GM21381 (cell line): ENCODE measurements at regions not wholly inside any gene's neighbourhood (a gene's known extent, or its start where the extent isn't known, plus 50 kb on each side); places are given as distances from the start of the nearest gene placed in this dataset.
"Not testable (repeated sequence)": the region's sequence is repeated elsewhere in the genome, so short reads cannot be mapped to it uniquely, and the experiment has no call there.

Experiments
- ATAC-seq: cut with Tn5 transposase; IDR thresholded peaks from one replicate; pipeline ENCODE4 v1.9.1; 2021; ENCODE audit warnings: mild to moderate bottlenecking, moderate library complexity; ENCODE audit not compliant: unreplicated experiment

DNA sequence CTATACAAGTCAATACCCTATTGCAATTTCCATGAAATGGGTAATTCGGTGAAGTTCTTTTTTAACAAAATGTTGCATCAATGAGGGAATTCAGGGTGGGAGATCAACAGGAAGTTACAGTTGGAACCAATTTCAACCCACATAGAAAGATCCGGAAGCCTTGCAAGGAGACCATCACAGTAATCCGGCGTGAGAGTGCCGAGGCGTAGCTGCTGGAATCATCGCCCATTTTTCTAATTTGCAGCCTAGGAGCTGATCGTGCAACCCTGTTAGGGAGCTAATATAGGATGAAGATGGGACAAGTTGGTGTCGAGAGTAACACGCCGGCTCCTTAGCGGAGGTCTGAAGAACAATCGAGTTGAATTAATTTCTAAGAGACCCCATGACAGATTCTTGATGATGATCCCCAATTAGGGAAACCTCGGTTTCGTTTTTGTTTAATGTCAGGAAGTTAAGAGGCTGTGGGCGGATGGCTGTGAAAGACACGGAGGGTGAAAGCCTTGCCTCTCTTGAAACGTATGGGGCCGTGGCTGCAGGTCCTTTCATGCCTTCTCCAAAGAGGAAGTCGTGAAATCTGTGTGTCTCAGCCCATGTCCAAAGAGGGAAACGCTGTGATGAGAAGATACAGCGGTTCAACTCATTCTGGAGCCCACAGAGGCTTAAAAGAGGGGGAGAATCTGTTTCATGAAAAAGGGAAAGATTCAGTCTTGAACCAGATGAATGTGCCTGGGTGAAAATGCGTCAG is 51.2 kb upstream of the CARD11 start:
- ATAC-seq = peak; percentile 61

DNA sequence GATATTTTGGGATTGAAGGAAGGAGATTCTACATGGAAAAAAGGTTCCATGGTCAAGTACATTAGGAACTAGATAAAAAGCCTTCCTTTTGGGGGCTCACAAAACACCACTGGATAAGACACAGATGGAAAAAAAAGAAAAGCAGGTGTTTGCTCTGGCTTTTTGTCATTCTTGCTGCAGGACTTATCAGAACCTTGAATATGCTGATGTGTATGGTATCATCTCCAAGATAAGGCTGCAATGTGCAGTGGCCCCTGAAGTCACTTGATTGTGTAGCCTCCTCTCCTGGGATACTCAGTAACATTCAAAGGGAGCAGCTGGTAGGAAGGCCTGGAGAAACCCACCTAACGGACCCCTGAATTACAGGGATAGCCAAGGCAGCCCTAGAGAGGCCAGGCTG is 54.1 kb upstream of the CARD11 start:
- no peak for ATAC-seq

DNA sequence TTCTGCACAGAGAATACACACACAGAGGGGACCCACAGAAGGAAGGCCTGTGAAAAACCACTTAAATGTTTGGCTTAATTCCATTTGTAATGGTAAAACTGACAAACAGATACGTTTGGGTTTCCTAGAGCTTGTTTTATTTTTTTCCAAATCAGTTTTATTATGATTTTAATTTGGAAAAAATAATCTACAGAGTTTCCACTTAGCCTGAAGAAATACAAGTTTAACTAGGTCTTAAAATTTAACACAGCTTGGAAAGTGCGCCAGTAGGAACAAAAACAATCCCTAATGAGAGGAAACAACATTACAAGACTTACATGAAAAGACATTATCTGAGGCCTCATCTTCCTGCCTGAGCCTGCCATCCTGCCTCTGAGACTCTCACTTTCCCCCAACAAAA is 58.5 kb upstream of the CARD11 start:
- no peak for ATAC-seq

DNA sequence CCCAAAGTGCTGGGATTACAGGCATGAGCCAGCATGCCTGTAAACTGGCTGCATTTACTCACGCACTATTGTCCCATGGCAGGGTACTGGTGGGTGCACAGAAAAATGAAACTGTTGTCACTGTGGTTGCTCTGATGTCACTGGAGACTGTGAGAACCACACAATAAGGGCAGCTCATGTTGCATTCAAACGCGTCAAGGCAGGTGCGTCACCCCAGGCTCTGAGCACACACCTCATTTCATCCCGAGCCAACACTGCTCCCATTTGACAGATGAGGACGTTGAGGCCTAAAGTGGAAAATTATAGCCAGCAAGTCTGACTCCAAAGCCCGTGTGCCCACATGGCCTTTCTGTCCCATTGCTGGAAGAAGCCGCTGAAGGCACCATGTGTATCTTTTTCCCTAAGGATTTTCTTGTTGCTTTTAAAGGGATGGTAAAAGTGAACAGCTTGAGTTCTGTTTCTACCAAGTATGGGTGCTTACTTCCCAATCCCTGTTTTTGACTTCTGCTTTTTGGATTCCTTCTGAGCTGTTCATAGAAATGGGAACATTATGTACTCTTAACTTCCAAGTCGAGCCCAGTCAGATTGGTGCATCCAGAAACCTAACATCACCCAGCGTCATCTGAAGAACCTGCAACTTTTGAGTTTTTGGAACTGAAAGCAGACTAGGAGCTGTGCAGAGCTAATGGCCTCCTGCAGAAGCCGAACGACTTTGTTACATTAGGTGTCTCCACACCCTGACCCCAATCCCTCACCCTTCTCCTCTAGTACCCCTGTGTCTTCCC is 60.1 kb upstream of the CARD11 start:
- no peak for ATAC-seq

DNA sequence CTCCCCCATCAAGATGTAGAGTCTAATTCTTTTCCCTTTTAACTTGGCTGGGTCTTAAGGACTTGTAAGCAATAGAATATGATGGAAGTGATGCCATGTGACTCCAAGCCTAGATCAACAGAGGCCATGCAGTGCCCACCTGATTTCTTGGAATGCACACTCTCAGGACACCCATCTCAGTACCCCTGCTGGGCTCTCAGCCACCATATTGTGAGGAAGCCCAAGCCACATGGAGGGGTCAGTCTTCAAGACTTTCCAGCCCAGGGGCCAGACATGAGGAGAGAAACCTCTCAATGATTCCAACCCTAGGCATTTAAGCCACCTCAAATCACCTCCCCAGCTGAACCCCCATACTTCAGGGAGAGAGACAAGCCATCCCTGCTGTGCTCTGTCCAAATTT is 62.2 kb upstream of the CARD11 start:
- no peak for ATAC-seq

DNA sequence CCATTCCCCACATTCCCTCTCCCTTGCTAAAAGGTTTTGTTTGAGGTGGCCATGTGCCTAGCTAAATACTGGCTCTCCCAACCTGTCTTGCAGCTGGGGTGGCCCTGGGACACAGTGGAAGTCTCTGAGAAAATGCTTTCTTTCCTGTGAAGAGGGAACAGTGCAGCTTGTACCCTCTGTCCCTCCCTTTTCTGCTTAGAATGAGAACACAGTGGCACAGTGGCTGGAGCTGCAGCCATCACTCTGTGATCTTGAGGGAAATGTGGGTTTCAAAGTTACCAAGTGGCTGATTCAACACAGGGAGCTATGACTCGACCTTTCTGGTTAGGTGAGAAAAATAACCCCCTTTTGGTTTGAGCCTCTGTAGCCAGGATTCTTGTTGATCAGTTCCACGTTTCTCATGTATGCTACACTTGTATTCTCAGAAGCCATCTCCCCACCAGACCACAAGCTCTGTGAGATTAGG is 62.7 kb upstream of the CARD11 start:
- ATAC-seq = no peak

DNA sequence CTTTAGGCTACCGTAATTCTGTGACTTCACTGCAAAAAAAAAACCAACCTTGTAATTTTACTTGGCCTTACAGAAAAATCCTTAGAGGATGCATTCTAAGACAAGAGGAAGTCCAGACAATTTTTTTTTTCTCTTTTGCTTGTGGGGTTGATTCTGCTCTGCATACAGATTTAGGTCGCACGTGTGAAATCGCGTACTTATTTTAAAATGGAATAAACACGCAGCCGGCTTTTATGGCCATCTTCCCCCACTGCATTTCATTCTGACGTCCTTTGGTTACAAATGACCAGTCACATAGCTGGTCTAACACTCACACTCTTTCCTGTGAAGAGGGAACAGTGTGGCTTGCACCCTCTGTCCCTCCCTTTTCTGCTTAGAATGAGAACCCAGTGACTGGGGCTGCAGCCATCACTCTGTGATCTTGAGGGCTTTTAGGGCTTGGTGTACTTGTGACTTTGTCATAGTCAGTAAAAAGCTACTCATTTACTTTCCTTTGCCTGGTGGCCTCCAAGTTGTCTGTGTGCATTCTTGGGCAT is 63.6 kb upstream of the CARD11 start:
- no peak for ATAC-seq

DNA sequence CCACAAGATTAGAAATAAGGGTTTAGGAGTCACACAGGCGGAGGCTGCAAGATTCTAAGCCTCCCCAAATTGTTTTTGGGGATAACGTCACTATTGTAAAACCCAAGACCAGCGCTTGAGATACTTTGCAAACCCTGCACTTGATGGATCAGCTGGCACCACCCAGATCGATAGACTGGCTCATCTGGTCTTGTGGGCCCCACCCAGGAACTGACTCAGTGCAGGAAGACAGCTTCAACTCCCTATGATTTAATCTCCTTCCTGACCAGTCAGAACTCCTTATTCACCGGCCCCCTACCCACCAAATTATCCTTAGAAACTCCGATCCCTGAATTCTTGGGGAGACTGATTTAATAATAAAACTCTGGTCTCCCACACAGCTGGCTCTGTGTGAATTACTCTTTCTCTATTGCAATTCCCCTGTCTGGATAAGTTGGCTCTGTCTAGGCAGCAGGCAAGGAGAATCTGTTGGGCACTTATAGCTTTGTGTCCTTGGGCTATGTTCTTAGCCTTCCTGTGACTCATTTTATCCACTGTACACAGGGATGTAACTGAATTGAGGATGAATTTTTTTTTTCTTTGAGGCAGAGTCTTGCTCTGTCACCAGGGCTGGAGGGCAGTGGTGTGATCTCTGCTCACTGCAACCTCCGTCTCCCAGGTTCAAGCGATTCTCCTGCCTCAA is 64.4 kb upstream of the CARD11 start:
- ATAC-seq = no peak

DNA sequence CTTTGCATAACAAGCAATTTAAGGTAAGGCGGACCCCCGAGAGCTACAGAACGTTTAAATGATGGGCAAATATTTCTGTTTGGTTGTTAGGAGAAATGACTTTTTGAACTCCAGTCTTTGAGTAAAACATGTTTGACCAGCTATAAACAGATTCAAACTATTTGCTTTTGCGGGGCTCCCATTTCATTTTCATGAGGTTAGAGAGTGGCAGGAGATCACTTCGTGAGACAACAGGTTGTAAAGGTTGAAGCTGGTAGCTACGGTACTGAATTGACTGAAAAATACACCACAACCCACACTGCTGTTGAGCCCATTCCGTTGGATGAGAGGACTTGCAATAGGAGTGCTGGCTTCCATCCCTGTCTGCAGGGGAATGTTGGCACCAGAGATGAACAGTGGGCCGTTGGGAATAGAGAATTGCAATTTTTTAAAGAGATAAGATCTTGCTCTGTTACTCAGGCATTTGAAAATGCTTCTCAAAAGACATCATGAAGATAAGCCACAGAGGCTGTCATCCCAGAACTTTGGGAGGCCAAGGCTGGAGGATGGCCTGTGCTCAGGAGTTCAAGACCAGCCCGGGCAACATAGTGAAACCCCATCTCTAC is 65.7 kb upstream of the CARD11 start:
- ATAC-seq = no peak

DNA sequence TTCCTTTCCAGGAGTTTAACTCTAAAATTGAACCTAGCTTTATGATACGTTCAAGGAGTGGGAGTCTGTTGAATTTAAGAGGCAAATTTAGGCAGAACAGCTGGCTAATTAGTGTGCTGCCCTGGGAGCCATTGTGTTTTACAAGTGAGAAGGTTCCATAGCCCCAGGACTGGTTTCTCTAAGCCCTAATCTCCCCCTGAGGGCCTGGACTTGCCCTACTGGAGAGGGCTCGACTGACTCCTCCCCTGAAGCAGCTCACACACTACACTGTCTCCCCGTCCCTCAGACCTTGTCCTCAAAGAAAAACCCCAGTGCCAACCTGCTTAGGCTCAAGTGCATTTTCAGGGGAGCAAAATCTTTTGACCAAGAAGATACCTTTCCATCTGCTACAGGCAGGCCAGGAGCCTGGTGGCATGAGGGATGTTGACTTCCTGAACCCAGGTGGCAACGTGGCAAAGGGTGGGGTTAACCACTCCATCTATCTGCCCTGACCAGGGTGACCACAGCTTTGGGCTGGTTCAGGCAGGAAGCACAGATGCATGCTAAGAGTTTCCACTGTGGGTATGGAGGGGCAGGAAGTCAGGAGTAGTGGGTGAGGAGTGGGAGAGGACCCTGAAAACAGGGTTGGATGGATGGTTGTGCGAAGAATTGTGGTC is 68.9 kb upstream of the CARD11 start:
- no peak for ATAC-seq

DNA sequence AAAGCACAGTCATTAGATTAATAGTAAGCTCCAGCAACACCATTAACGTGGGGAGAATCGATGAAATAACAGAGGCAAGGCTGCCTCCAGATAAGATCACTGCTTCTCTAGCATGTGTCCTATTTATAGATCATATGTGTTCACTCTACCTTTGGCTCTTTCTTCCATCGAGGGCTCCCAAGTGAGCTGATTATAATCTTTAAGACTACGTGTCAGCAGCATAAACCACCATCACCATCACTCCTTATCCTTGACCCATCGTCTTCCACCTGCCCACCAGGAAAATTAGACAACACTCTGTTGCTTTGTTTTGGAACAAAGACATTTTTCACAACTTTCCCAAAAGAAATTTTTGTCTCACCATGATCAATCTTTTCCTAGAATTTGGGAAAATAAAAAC is 71.2 kb upstream of the CARD11 start:
- ATAC-seq = no peak

DNA sequence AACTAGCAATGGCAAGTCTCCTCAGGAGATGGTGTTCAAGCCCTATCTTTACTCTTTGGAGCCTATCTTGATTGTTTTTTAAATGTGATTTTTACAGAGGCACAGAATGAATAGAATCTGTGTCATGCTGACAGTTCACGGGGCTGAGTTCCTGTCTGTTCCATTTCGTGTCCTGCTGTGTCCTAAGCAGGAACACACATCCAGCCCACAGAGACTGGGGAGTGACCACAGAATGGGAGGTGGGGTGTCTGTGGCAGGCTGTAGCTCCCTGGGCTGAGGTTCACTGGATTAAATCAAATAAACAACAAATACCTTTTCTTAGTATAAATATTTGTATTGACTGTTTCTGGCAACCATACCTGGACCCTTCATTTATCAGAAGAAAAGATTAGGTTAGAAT is 73.4 kb upstream of the CARD11 start:
- ATAC-seq = no peak

DNA sequence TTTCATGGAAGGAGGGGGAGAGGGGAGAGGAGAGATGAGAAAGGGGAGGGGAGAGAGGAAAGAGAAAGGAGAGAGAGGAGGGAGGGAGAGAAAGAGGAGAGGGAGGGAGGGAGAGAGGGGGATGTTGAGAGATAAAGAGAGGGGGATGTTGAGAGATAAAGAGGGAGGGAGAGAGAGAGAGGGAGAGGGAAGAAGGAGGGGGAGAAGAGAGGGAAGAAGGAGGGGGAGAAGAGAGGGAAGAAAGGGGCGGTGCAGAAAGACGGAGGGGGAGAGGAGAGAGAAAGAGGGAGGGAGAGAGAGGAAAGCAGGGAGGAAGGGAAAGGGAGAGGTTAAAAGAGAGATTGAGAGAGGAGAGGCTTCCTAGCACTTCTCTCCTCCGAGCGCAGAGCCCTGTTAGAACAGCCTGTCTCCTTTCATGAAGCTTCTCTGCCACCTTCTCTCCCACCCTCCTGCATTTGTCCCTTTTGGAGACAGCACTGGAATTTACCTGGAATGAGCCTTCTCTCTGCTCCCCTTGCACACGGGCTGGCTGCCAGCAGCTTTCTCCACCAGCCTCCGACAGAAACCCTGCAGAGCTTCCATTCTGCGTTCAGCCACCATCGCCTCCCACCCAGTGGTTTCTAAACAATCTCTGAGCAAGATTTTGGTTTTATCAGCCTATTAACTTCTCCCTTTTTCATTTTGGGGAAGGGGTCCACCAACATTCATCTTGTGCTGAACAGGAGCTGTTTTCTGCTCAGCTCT is 74.0 kb upstream of the CARD11 start:
- no peak for ATAC-seq

DNA sequence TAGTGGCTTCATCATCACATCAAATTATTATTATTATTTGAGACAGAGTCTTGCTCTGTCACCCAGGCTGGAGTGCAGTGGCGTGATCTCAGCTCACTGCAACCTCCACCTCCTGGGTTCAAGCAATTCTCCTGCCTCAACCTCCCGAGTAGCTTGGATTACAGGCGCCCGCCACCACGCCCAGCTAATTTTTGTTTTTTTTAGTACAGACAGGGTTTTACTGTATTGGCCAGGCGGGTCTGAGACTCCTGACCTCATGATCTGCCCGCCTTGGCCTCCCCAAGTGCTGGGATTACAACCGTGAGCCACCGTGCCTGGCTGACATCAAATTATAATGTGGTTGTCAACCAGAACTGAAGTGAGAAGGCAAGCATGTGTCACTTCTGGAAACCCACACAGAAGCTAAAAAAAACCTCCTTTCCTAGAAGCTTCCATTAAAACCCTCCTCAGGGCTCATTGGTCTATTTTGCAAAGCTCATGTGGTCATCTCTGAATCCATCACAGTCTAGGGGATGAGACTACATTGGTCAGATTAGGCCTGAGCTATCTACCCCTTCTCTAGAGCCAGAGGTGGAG is 75.8 kb upstream of the CARD11 start:
- ATAC-seq = not testable (repeated sequence)

DNA sequence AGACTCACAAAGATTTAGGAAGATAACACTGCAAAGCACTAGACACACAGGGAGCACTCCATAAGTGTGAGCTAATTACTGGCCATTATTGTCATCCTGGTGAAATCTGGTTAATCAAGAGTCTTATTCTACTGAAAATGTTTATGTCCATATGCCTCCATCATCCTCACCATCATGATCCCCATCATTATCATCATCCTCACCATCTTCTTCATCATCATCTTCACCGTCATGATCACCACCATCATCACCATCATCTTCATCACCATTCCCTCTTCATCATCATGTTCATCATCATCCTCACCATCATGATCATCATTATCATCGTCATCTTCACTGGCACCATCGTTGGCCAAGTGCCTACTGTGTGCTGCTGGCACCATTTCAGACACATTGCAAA is 76.3 kb upstream of the CARD11 start:
- no peak for ATAC-seq

DNA sequence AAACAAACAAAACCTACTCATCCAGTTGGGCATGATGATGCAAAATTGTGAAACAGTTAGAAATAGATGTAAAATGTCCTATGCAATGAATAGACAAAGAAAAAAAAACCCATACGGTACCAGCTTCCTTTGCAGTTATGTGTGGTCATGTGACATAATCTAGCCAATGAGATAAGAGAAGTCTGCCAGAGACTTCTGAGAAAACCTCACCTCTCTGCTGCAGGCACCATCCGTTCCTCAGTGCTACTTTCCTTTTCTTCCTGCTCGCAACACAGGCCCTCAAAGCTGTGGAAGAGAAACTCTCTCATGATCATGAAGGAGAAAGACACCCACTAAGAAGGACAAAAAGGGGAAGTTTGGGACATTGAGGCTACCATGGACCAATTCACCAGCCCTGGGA is 76.8 kb upstream of the CARD11 start:
- ATAC-seq = no peak

DNA sequence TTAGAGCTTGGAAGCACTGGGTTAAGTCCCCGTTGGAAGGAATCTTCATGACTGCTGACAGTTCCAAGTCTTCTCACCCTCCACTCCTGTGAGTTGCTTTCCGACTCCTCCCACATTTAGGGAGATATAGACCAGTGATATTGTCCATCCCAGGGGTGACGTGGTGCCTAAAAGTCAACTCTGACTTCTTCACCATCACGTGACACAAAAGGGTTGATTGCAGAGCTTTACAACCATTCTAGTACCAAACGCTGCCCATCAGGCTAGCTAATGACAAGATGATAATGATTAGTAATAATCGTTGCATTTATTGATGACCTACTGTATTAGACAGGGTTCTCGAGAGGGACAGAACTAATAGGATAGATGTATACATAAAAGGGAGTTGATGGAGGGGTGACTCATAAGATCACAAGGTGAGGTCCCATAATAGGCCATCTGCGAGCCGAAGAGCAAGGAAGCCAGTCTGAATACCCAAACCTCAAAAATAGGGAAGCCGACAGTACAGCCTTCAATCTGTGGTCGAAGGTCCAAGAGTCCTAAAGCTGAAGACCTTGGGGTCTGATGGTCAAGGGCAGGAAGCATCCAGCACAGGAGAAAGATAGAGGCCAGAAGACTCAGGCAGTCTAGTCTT is 85.3 kb upstream of the CARD11 start:
- ATAC-seq = no peak

DNA sequence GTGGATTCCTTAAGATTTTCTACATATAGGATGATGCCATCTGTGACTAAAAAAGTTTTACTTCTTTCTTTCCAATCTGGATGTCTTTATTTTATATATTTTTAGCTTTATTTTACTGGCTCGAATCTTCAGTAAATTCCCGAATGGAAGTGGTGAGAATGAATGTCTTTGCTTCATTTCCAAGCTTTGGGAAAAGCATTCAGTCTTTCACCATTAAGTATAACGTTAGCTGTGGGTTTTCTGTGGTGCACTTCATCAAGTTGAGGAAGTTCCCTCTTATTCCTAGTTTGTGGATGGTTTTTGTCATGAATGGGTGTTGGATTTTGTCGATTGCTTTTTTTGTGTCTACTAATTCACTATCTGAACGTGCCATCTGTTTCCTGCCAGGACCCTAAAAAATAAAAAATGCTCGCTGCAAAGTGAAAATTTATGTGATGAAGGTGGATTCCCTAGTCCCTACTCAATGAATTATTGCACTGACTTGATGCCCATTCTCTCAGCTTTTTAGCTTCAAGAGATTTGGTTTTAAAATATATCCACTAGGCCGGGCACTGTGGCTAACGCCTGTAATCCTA is 90.2 kb upstream of the CARD11 start:
- ATAC-seq = no peak

DNA sequence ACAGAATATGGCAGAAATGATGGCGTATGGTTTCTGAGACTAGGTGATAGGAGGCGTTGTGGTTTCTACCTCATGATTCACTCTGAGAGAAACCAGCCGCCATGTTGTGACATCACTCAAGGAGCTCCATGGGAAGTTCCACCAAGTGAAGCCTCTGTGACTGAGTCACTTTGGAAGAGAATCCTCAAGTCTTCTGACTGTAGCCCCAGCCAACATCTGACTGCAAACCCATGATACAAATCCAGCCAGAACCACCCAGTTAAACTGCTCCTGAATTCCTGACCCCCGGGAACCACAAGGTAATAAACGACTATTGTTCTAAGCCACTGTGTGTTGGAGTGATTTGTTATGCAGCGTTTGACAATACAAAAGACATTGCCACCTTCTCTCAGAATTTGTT is 91.1 kb upstream of the CARD11 start:
- ATAC-seq = no peak
